Aorta (tissue), 5 donors: ENCODE measurements at regions not wholly inside any gene's neighbourhood (a gene's known extent, or its start where the extent isn't known, plus 50 kb on each side); places are given as distances from the start of the nearest gene placed in this dataset.

ENCODE experiments used
- ATAC-seq: fragments of 200-7000 bp; cut with Tn5 transposase; one replicate; pipeline ENCODE4 v1.9.1; 2022; ENCODE audit warnings: moderate library complexity; ENCODE audit not compliant: low FRiP score
- DNase-seq, 2 donors: peaks; one replicate each; pipeline ENCODE4 v3.0.0-alpha.2; 2020
- H3K27ac ChIP-seq, 2 donors: one replicate each; pipeline ENCODE4 v1.5.1; 2013; ENCODE audit warnings: low read length in 2 of 2, mild to moderate bottlenecking in 2 of 2, moderate library complexity in 2 of 2, control low read depth in 1 of 2, inconsistent platforms in 1 of 2, low read depth in 1 of 2
- H3K27me3 ChIP-seq, 2 donors: one replicate each; pipeline ENCODE4 v1.6.1; 2013; ENCODE audit warnings: control low read depth in 1 of 2, low read length in 1 of 2, mild to moderate bottlenecking in 1 of 2, moderate library complexity in 1 of 2; ENCODE audit not compliant: insufficient read depth in 2 of 2, control insufficient read depth in 1 of 2
- H3K36me3 ChIP-seq, 2 donors: one replicate each; pipeline ENCODE4 v1.6.1; 2013; ENCODE audit warnings: control low read depth in 1 of 2, low read length in 1 of 2, mild to moderate bottlenecking in 1 of 2; ENCODE audit not compliant: insufficient read depth in 2 of 2, control insufficient read depth in 1 of 2
- H3K4me1 ChIP-seq, 2 donors: one replicate each; pipeline ENCODE4 v1.6.1; 2013; ENCODE audit warnings: low read length in 2 of 2, control low read depth in 1 of 2, mild to moderate bottlenecking in 1 of 2, moderate library complexity in 1 of 2; ENCODE audit not compliant: insufficient read depth in 2 of 2, control insufficient read depth in 1 of 2
- H3K4me3 ChIP-seq, 2 donors: one replicate each; pipeline ENCODE4 v1.5.1; 2013; ENCODE audit warnings: low read length in 2 of 2, control low read depth in 1 of 2, mild to moderate bottlenecking in 1 of 2
- H3K9me3 ChIP-seq: one replicate; pipeline ENCODE4 v1.6.1; 2013; ENCODE audit warnings: mild to moderate bottlenecking, low read length; ENCODE audit not compliant: control insufficient read depth
- WGBS, 2 donors: extraction: QIAGEN DNeasy Blood & Tissue Kit; methylation state at CpG; one replicate each; pipeline ENCODE4 v1.1.7; 2013; 5-methylcytosine and 5-hydroxymethylcytosine counted together
- intact Hi-C, 2 donors: fragments of 100-400 bp; cut with DNase I; formaldehyde crosslinking; loops; one replicate each; pipeline versions ENCODE4 v1.14.2 to v1.15.0; 2022
- donor health status: healthy with polysubstance abuse.
- donor health status: Bipolar disorder and iron deficiency.
- donor health status: DM: no; HTN: no; CAD: no.
- donor health status: DM: no; HTN: no; CAD: no.
- donor health status: DM: yes; HTN: yes; CAD: no.

DNA sequence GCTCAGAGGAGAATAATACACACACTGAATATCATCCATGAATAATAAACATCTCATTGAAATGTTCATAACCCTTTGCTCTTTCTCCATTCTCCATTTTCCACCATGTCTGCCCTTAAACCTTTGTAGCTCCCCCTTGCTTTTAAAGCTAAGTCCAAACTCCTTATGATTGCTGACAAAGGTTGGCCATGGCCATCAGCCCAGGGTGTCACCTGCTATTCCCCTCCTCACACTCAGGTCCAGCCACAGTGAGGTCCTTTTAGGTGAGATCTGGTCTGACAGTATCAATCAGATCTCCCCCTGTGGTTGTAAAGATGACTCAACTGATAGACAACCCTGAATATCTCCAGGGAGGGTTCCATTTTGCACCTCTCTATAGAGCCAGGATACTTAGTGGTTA is 181.5 kb upstream of the PDE1C start:
- H3K4me3 ChIP-seq: no peak overlapping the region
- intact Hi-C loops: no loop called here

DNA sequence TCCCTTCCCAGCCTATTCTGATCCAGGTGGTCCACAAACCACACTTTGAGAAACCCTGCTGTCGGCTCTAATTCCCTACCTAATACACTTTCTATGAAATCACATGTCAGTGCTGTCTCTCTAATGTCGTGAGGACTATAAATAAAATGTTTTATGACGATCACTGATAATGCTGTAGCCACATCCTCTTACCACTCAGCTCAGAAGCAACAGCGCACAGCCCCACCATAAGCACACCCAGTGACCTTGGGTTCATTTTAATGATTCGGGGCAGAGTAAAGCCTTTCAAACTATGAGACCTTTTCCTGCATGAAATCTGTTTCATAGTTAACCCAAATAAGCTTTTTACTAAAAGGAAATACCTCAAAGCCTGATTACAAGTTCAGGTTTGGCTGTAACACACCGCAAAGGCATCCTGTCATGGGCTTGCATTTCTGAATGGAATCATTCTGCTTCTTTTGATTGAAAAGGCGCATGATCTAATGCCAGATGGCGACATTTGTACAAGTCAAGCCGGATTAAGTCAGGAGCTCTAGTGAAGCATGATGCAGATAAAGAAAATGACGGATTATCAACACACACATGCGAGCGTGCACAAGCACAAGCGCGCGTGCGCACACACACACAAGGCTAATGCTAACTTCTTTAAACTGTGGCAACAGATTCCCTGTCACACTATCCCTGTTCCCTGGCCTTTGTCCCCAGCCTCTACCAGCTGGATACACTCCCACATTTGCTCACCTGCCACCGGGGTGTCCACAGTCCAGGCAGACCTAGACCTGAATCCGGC is 180.5 kb upstream of the PDE1C start:
- Histone ChIP-seq H3K4me1 (no peaks in the 10 kb centered on the region), H3K4me3 (no peak overlapping the region), H3K36me3 (no peaks in the 10 kb centered on the region), H3K27ac (no peak overlapping the region), H3K9me3 (no peaks in the 10 kb centered on the region), H3K27me3 (no peaks in the 10 kb centered on the region)
- intact Hi-C loops: no loop called here
- no peak for ATAC-seq
- no peak for DNase-seq
- 85 to 87% methylated on average over 18 of the region's 18 CpGs for WGBS, 2 donors

More for the DNA sequence above, 181.5 kb upstream of the PDE1C start:
- no peaks in the 10 kb centered on the region for H3K27me3 ChIP-seq
- H3K4me1 ChIP-seq: no peaks in the 10 kb centered on the region
- H3K27ac ChIP-seq: no peak overlapping the region
- H3K9me3 ChIP-seq: no peaks in the 10 kb centered on the region
- no peaks in the 10 kb centered on the region for H3K36me3 ChIP-seq
- ATAC-seq (no peak), DNase-seq (no peak)

DNA sequence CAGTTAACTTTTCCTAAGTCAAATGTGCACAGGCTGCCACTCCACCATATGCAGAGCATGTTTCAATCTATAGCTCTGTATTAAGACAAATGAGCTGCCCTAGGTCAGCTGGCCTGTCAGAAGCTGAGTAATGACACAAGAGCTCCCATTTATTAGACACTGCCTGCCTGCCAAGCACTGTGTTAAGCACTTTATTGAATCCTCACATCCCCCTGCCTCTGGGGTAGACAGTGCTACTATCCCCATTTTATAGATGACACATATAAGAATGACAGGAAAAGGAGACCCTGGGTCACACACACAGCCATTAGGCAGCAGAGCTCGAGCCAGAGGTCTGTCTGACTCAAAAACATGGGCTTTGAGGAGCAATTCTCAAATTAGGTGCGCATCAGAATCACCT is 179.8 kb upstream of the PDE1C start:
- no peaks in the 10 kb centered on the region for H3K36me3 ChIP-seq
- DNase-seq (no peak), ATAC-seq (no peak)
- H3K9me3 ChIP-seq: no peaks in the 10 kb centered on the region
- no peak overlapping the region for H3K27ac ChIP-seq
- no peak overlapping the region for H3K4me3 ChIP-seq
- WGBS, 2 donors: 91 to 96% methylated on average over 2 of the region's 2 CpGs
- intact Hi-C loops: no loop called here
- no peaks in the 10 kb centered on the region for H3K4me1 ChIP-seq
- H3K27me3 ChIP-seq: no peaks in the 10 kb centered on the region

DNA sequence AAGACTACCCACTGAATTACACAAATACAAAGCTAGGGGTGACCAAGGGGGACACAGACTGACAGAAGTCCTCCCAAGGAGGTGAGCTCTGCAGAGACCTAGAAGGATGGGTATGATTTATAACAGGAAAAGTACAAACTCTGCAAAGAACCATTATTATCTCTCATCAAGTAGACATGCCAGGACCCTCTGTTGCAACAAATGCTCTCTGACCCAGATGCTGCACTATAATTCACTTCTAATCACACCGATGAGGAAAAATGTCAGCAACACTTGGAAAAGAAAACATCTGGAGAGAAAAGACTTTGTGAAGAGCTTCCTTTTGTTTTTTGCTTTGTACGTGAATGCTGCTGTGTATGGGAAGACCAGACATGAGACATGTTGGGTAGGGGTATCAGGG is 178.3 kb upstream of the PDE1C start:
- intact Hi-C loops: no loop called here
- no peaks in the 10 kb centered on the region for H3K4me1 ChIP-seq
- no peak for ATAC-seq

DNA sequence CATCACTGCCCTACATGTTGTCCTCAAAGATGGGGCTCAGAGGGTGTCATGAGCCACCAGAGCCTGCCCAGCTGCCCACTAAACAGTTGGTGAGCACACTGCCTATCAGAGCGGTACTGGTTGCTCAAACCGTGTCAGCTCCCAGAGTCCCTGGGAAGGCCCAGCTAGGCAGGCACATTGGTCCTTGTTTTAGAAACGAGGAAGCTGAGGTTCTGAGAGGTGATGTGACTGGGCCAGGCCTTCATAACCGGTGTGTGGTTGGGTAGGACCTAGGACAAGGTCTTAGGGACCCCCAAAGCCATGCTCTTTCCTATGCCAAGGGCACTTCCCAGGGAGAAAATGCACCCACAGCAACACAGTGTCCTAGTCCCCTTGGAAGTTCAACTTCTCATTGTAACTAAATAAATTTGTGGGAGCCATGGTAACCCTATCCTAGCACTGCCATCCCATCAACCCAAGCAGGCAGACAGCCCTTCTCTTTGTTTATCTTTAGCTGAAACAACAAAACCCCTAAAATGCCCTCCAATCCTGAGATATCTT is 174.7 kb upstream of the PDE1C start:
- ATAC-seq (no peak), DNase-seq (no peak)
- H3K4me3 ChIP-seq: no peak overlapping the region
- H3K27ac ChIP-seq: no peak overlapping the region
- intact Hi-C loops: no loop called here
- H3K27me3 ChIP-seq: no peaks in the 10 kb centered on the region
- no peaks in the 10 kb centered on the region for H3K36me3 ChIP-seq
- no peaks in the 10 kb centered on the region for H3K9me3 ChIP-seq
- H3K4me1 ChIP-seq: no peaks in the 10 kb centered on the region
- 84% methylated on average over 4 of the region's 4 CpGs for WGBS, 2 donors

More for the DNA sequence above, 178.3 kb upstream of the PDE1C start:
- H3K4me3 ChIP-seq: no peak overlapping the region
- H3K36me3 ChIP-seq: no peaks in the 10 kb centered on the region
- WGBS, 2 donors: 36 to 42% methylated on average over 2 of the region's 2 CpGs
- H3K9me3 ChIP-seq: no peaks in the 10 kb centered on the region
- no peaks in the 10 kb centered on the region for H3K27me3 ChIP-seq
- H3K27ac ChIP-seq: no peak overlapping the region
- no peak for DNase-seq

DNA sequence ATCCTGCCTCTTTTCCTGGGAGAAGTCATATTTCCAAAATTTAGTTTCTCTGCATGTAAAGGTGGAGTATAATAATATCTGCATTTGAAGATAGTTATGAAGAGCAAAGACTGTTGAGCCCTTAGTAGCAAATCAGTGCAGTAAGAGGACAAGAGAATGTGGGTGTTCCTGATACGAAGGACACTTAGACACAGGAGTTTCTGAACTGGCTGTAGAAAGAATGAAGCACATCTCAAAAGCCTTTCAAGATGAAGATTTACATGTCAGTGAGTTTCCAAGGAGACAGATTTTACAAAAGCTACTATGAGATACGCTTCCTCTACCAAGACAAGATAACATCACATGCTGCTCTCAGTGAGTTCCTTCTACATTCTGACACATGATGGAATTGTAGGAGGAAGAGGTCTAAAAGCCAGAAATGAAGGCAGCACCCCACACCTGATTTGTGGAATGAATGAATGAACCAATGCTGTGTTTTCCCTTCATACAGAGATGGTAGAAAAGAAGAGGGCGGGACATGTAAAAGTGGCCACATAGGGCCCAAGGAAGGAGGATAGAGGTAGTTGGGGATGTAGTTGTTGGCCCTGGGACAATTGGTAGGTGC is 173.6 kb upstream of the PDE1C start:
- intact Hi-C loops: no loop called here
- Histone ChIP-seq H3K4me1 (no peaks in the 10 kb centered on the region), H3K4me3 (no peak overlapping the region), H3K36me3 (no peaks in the 10 kb centered on the region), H3K27ac (no peak overlapping the region), H3K9me3 (no peaks in the 10 kb centered on the region), H3K27me3 (no peaks in the 10 kb centered on the region)
- ATAC-seq (no peak), DNase-seq (no peak)
- 93 to 94% methylated on average over 3 of the region's 3 CpGs for WGBS, 2 donors

DNA sequence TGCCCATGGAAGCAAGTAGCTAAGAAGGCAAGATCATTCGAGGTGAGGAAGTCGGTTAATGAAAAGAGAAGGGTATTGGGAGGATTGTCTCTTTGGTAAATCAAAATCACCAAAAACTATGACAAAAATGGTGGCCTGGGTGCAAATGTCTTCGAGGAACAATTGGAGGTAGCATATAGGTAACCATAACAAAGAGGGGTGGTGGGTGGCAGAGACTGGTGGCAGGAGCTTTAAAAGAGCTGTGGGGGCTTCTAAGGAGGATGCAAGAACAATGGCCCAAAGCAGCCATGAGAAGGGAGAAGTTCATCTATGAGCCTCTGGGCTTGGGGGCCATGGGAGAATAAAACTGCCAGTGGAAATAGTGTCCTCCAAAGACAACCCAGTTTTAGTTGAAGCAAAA is 172.2 kb upstream of the PDE1C start:
- DNase-seq: no peak
- ATAC-seq: no peak
- WGBS, 2 donors: 57 to 59% methylated on average over 3 of the region's 3 CpGs

DNA sequence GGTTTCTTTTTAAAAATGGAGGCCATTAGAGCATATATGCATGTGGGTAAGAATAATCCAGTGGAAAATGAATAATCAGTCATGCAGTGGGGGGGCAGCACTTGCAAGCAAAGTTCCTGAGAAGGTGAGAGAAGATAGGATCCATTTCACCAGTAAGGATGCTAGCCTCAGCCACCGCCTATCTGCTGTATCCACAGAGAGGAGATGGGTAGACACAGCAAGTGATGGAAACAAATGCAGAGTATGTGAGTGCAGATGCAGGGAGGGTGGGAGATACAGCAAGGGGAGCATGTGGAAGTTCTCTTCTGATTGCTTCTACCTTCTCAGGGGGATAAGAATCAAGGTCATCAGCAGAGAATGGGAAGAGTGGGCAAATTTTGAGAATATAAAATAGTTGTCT is 171.4 kb upstream of the PDE1C start:
- intact Hi-C loops: no loop called here
- H3K27me3 ChIP-seq: no peaks in the 10 kb centered on the region
- ATAC-seq (no peak), DNase-seq (no peak)
- no peak overlapping the region for H3K4me3 ChIP-seq
- no peaks in the 10 kb centered on the region for H3K36me3 ChIP-seq
- no peak overlapping the region for H3K27ac ChIP-seq
- H3K9me3 ChIP-seq: no peaks in the 10 kb centered on the region
- WGBS, 2 donors: 94 to 98% methylated on average over 1 of the region's 1 CpG
- no peaks in the 10 kb centered on the region for H3K4me1 ChIP-seq

More for the DNA sequence above, 172.2 kb upstream of the PDE1C start:
- H3K4me3 ChIP-seq: no peak overlapping the region
- intact Hi-C loops: no loop called here
- H3K4me1 ChIP-seq: no peaks in the 10 kb centered on the region
- no peak overlapping the region for H3K27ac ChIP-seq
- H3K9me3 ChIP-seq: no peaks in the 10 kb centered on the region
- H3K36me3 ChIP-seq: no peaks in the 10 kb centered on the region
- H3K27me3 ChIP-seq: no peaks in the 10 kb centered on the region

DNA sequence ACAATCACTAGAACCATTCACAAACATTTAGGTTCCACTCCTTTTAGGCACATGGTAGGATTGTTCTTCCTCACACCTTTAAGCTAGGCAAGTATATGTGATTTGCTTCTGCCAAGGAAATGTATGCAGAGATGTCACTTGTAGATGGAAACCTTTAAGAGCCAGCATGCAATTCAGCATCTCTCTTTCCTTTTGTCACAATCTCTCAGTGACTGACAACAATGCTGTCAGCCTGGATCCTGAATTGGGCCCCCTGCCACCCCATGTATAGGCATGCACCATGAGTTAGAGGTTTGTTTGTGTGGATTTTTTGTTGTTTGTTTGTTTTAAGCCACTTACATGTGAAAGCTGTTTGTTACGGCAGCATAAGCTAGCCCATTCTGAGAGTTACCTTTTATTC is 169.6 kb upstream of the PDE1C start:
- Histone ChIP-seq H3K9me3 (no peaks in the 10 kb centered on the region), H3K27me3 (no peaks in the 10 kb centered on the region), H3K4me1 (no peaks in the 10 kb centered on the region), H3K27ac (no peak overlapping the region), H3K4me3 (no peak overlapping the region), H3K36me3 (no peaks in the 10 kb centered on the region)
- 86 to 94% methylated on average over 1 of the region's 1 CpG for WGBS, 2 donors
- intact Hi-C loops: no loop called here
- ATAC-seq: no peak
- DNase-seq: no peak
